ENCODE measurements at regions not wholly inside any gene's neighbourhood (a gene's known extent, or its start where the extent isn't known, plus 50 kb on each side); places are given as distances from the start of the nearest gene placed in this dataset.

- TF ChIP-seq CTCF (IDR thresholded peaks at IDR 0.05) (no peak), POLR2A (IDR thresholded peaks at IDR 0.05) (no peak)
Measured at GRCh38 chr2:188727846-188728245, 246.3 kb upstream of the COL3A1 start.
